Gastrocnemius medialis (tissue), 4 donors: ENCODE measurements at regions not wholly inside any gene's neighbourhood (a gene's known extent, or its start where the extent isn't known, plus 50 kb on each side); places are given as distances from the start of the nearest gene placed in this dataset.

Experiments
- POLR2A ChIP-seq, 2 donors: fragments of 450-650 bp; IDR thresholded peaks; one replicate each; pipeline ENCODE4 v1.6.1; 2017; ENCODE audit warnings: antibody characterized with exemption in 2 of 2, mild to moderate bottlenecking in 2 of 2, moderate library complexity in 2 of 2
- TF ChIP-seq, protein P1 (sequence below), 5 experiments: fragments of 450-650 bp in 3 of 5; fragments of 200-600 bp in 2 of 5; sonication (generic) in 2 of 5; IDR thresholded peaks in 4 of 5; conservative IDR thresholded peaks in 1 of 5; 1 replicate in 4 of 5; 2 replicates in 1 of 5; pipeline ENCODE4 v1.5.1; 2016 to 2019; ENCODE audit warnings: antibody characterized with exemption in 5 of 5, mild to moderate bottlenecking in 3 of 5, moderate library complexity in 3 of 5

DNA sequence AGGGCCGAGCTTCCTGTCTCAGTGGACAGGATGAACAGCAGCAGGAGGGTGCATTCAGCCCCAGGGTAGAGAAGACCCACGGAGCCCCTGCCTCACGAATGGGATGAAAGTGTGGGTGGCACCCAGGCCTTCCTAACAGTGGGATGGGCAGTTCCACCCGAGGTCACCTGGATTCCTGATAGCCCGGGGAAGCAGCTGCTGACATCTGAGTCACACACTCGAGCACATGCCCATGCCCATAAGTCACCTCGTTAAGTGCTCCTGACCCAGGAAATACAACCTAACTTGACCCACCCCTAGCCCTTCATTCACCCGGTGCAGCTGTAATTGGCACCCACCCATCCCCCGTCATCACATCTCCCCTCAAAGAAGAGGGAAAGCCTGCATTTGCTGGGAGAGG, 85.3 kb upstream of the FOXF1 start:
- TF ChIP-seq, protein P1, sequence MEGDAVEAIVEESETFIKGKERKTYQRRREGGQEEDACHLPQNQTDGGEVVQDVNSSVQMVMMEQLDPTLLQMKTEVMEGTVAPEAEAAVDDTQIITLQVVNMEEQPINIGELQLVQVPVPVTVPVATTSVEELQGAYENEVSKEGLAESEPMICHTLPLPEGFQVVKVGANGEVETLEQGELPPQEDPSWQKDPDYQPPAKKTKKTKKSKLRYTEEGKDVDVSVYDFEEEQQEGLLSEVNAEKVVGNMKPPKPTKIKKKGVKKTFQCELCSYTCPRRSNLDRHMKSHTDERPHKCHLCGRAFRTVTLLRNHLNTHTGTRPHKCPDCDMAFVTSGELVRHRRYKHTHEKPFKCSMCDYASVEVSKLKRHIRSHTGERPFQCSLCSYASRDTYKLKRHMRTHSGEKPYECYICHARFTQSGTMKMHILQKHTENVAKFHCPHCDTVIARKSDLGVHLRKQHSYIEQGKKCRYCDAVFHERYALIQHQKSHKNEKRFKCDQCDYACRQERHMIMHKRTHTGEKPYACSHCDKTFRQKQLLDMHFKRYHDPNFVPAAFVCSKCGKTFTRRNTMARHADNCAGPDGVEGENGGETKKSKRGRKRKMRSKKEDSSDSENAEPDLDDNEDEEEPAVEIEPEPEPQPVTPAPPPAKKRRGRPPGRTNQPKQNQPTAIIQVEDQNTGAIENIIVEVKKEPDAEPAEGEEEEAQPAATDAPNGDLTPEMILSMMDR (IDR thresholded peaks at IDR 0.05 in 4 of 5, conservative IDR thresholded peaks at IDR 0.05 in 1 of 5): no peak
- no peak for TF ChIP-seq POLR2A (IDR thresholded peaks at IDR 0.05)
